HCT116 (cell line): ENCODE measurements at regions not wholly inside any gene's neighbourhood (a gene's known extent, or its start where the extent isn't known, plus 50 kb on each side); places are given as distances from the start of the nearest gene placed in this dataset.

ENCODE experiments used
- ATAC-seq: fragments of 200-7000 bp; cut with Tn5 transposase; 2 replicates; pipeline ENCODE4 v1.9.1; 2020; ENCODE audit warnings: mild to moderate bottlenecking, moderate library complexity
- BruUV-seq: library from RNA; stranded (reverse); fragments of 400-500 nt; replicated peaks from 2 replicates; lab custom pipeline; 2021; lab: Mats Ljungman, UMichigan
- CTCF ChIA-PET: fragments of 300-600 bp; sonication (Branson Sonifier 250); formaldehyde crosslinking; loops from one replicate; lab custom pipeline; 2021; ENCODE audit warnings: antibody characterized with exemption; lab: Charles Lee
- POLR2A ChIA-PET: fragments of 300-600, 350-600 bp; sonication (Branson Sonifier 250); formaldehyde crosslinking; loops from one replicate; lab custom pipeline; 2021; ENCODE audit warnings: antibody characterized with exemption; lab: Charles Lee
- RAD21 ChIA-PET, 2 experiments: fragments of 300-600 bp; sonication (Branson Sonifier 250); formaldehyde crosslinking; loops; one replicate each; lab custom pipeline; 2023; ENCODE audit warnings: low total read pairs in 2 of 2; ENCODE audit not compliant: uncharacterized antibody in 2 of 2, unreplicated experiment in 2 of 2, low non-redundant PET in 1 of 2; lab: Charles Lee
- DNase-seq: peaks from one replicate; pipeline ENCODE4 v3.0.0-alpha.2; 2010; ENCODE audit warnings: low read depth, low spot score
- H2AFZ ChIP-seq: fragments of 200-600 bp; shearing (Covaris generic), sonication (generic); 2 replicates; pipeline ENCODE4 v1.6.1; 2017; ENCODE audit warnings: low read depth, mixed run types, mixed read lengths, antibody characterized with exemption, low read length; ENCODE audit not compliant: poor library complexity, severe bottlenecking
- H3K27ac ChIP-seq: 2 replicates; pipeline ENCODE4 v1.5.1; 2012; ENCODE audit warnings: low read depth, low read length
- H3K27me3 ChIP-seq: fragments of 200-600 bp; sonication (generic); 2 replicates; pipeline ENCODE4 v1.6.1; 2016; ENCODE audit warnings: mixed run types, low read length, mixed read lengths; ENCODE audit not compliant: insufficient read depth
- H3K36me3 ChIP-seq, 2 experiments: fragments of 200-500 bp in 1 of 2; fragments of 200-600 bp in 1 of 2; sonication (Bioruptor generic) in 1 of 2; sonication (generic) in 1 of 2; 2 replicates each; pipeline versions ENCODE4 v1.5.1 to v1.6.1; 2014 to 2016; ENCODE audit warnings: low read length in 2 of 2, inconsistent platforms in 1 of 2, mixed read lengths in 1 of 2, mixed run types in 1 of 2; ENCODE audit not compliant: insufficient read depth in 2 of 2, control insufficient read depth in 1 of 2
- H3K4me1 ChIP-seq, 2 experiments: fragments of 200-600 bp in 1 of 2; sonication (generic) in 1 of 2; 2 replicates each; pipeline versions ENCODE4 v1.5.1 to v1.6.1; 2012 to 2017; ENCODE audit warnings: low read length in 2 of 2, inconsistent platforms in 1 of 2, mild to moderate bottlenecking in 1 of 2, mixed read lengths in 1 of 2, mixed run types in 1 of 2, moderate library complexity in 1 of 2; ENCODE audit not compliant: insufficient read depth in 2 of 2, control insufficient read depth in 1 of 2
- H3K4me2 ChIP-seq: fragments of 200-600 bp; sonication (generic); 2 replicates; pipeline ENCODE4 v1.6.1; 2017; ENCODE audit warnings: mixed run types, low read length, mixed read lengths
- H3K4me3 ChIP-seq, 2 experiments: fragments of 200-600 bp in 1 of 2; sonication (generic) in 1 of 2; replicated peaks in 1 of 2; 2 replicates each; pipeline ENCODE4 v1.5.1; 2011 to 2016; ENCODE audit warnings: low read length in 2 of 2, control low read depth in 1 of 2, low read depth in 1 of 2, mild to moderate bottlenecking in 1 of 2, mixed read lengths in 1 of 2, mixed run types in 1 of 2
- H3K79me2 ChIP-seq: fragments of 200-600 bp; sonication (generic); 2 replicates; pipeline ENCODE4 v1.6.1; 2017; ENCODE audit warnings: mild to moderate bottlenecking, mixed run types, low read length, moderate library complexity, mixed read lengths; ENCODE audit not compliant: insufficient read depth
- H3K9ac ChIP-seq: fragments of 200-600 bp; sonication (generic); 2 replicates; pipeline ENCODE4 v1.6.1; 2016; ENCODE audit warnings: low read length, mixed read lengths
- H3K9me2 ChIP-seq: fragments of 200-600 bp; sonication (generic), shearing (Covaris generic); 2 replicates; pipeline ENCODE4 v1.6.1; 2017; ENCODE audit warnings: mixed run types, mild to moderate bottlenecking, moderate library complexity; ENCODE audit not compliant: insufficient read depth
- H3K9me3 ChIP-seq, 2 experiments: fragments of 200-500 bp in 1 of 2; fragments of 200-600 bp in 1 of 2; sonication (Bioruptor generic) in 1 of 2; sonication (generic) in 1 of 2; 2 replicates each; pipeline ENCODE4 v1.6.1; 2014 to 2017; ENCODE audit warnings: low read length in 2 of 2, mixed read lengths in 2 of 2, inconsistent platforms in 1 of 2, low read depth in 1 of 2, mild to moderate bottlenecking in 1 of 2, mixed run types in 1 of 2, moderate library complexity in 1 of 2; ENCODE audit not compliant: control insufficient read depth in 1 of 2, insufficient read depth in 1 of 2
- H4K20me1 ChIP-seq: fragments of 200-600 bp; sonication (generic), shearing (Covaris generic); 2 replicates; pipeline ENCODE4 v1.6.1; 2017; ENCODE audit warnings: mixed run types, mild to moderate bottlenecking, moderate library complexity; ENCODE audit not compliant: insufficient read depth
- EZH2 ChIP-seq: fragments of 200-600 bp; sonication (generic); IDR thresholded peaks from 2 replicates; pipeline ENCODE4 v1.6.1; 2017; ENCODE audit warnings: antibody characterized with exemption, mixed run types
- FOSL1 ChIP-seq: IDR thresholded peaks from 2 replicates; pipeline ENCODE4 v1.6.1; 2012; ENCODE audit warnings: low read depth
- JUND ChIP-seq: IDR thresholded peaks from 2 replicates; pipeline ENCODE4 v1.6.1; 2012
- POLR2A ChIP-seq: IDR thresholded peaks from 2 replicates; pipeline ENCODE4 v1.7.0; 2011; ENCODE audit warnings: borderline replicate concordance; ENCODE audit not compliant: insufficient read depth, insufficient read length; ENCODE audit errors: extremely low read depth
- YY1 ChIP-seq: IDR thresholded peaks from 2 replicates; pipeline ENCODE4 v1.6.1; 2011; ENCODE audit warnings: low read length, low read depth, moderate library complexity, mild to moderate bottlenecking; ENCODE audit not compliant: insufficient replicate concordance; ENCODE audit errors: extremely low read depth
- ZBTB33 ChIP-seq: IDR thresholded peaks from 2 replicates; pipeline ENCODE4 v1.6.1; 2011; ENCODE audit warnings: mild to moderate bottlenecking, low read length, moderate library complexity; ENCODE audit not compliant: insufficient replicate concordance; ENCODE audit errors: extremely low read depth
- intact Hi-C: fragments of 100-400 bp; cut with micrococcal nuclease; formaldehyde crosslinking; loops from 2 replicates; pipeline ENCODE4 v1.10.0; 2022

- TF ChIP-seq ZBTB33: no peak
- no peak for TF ChIP-seq POLR2A
- TF ChIP-seq YY1: no peak
- no peak for TF ChIP-seq EZH2
These were observed 91.8 kb upstream of the NGF start (continued) for GRCh38 chr1:115429884-115430283.

GRCh38 chr1:115429241-115429640 lies 91.2 kb upstream of the NGF start:
- no TSS peak for BruUV-seq
- H4K20me1 ChIP-seq: no peaks in the 10 kb centered on the region
- intact Hi-C loops: no loop called here
- no peak overlapping the region for H3K4me3 ChIP-seq
- TF ChIP-seq ZBTB33 (no peak), FOSL1 (0 out of 2 replicates have a peak, but pooled peaks have one; percentile 20), JUND (0 out of 2 replicates have a peak, but pooled peaks have one; percentile 15)
- TF ChIP-seq, all 23 proteins: peak for 2
- peaks cover 0 to 36% of the 10 kb centered on the region in 2 experiments; a peak in 2 of 4 replicates for H3K4me1 ChIP-seq
- no peaks in the 10 kb centered on the region for H3K36me3 ChIP-seq
- ChIA-PET POLR2A (no interaction called here), RAD21 (no interaction called here), CTCF (no interaction called here)
- H3K27ac ChIP-seq: no peak overlapping the region
- no peaks in the 10 kb centered on the region for H3K9me2 ChIP-seq
- H3K9ac ChIP-seq: no peak overlapping the region
- no peaks in the 10 kb centered on the region for H3K9me3 ChIP-seq
- H3K79me2 ChIP-seq: no peaks in the 10 kb centered on the region
- ATAC-seq (0 out of 2 replicates have a peak, but pooled peaks have one; percentile 36), DNase-seq (peak; percentile 8)
- H2AFZ ChIP-seq: no peak overlapping the region
- H3K4me2 ChIP-seq: peak overlapping the region; percentile 15
- no peaks in the 10 kb centered on the region for H3K27me3 ChIP-seq
